ENCODE measurements at regions not wholly inside any gene's neighbourhood (a gene's known extent, or its start where the extent isn't known, plus 50 kb on each side); places are given as distances from the start of the nearest gene placed in this dataset.

- TF ChIP-seq, protein P1, sequence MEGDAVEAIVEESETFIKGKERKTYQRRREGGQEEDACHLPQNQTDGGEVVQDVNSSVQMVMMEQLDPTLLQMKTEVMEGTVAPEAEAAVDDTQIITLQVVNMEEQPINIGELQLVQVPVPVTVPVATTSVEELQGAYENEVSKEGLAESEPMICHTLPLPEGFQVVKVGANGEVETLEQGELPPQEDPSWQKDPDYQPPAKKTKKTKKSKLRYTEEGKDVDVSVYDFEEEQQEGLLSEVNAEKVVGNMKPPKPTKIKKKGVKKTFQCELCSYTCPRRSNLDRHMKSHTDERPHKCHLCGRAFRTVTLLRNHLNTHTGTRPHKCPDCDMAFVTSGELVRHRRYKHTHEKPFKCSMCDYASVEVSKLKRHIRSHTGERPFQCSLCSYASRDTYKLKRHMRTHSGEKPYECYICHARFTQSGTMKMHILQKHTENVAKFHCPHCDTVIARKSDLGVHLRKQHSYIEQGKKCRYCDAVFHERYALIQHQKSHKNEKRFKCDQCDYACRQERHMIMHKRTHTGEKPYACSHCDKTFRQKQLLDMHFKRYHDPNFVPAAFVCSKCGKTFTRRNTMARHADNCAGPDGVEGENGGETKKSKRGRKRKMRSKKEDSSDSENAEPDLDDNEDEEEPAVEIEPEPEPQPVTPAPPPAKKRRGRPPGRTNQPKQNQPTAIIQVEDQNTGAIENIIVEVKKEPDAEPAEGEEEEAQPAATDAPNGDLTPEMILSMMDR (conservative IDR thresholded peaks at IDR 0.05 in 1 of 2, IDR thresholded peaks at IDR 0.05 in 1 of 2; ENCODE audit: extremely low read depth in 1 of 2, insufficient read depth in 1 of 2, low read depth in 1 of 2, low read length in 2 of 2): no peak
- no peak for TF ChIP-seq EZH2 (IDR thresholded peaks at IDR 0.05; ENCODE audit: borderline replicate concordance, low read length)
These were observed 168.5 kb upstream of the SALL4 start for GRCh38 chr20:51970858-51971257.

All from mammary epithelial cell (primary cell).